ENCODE measurements at regions not wholly inside any gene's neighbourhood (a gene's known extent, or its start where the extent isn't known, plus 50 kb on each side); places are given as distances from the start of the nearest gene placed in this dataset.

DNA sequence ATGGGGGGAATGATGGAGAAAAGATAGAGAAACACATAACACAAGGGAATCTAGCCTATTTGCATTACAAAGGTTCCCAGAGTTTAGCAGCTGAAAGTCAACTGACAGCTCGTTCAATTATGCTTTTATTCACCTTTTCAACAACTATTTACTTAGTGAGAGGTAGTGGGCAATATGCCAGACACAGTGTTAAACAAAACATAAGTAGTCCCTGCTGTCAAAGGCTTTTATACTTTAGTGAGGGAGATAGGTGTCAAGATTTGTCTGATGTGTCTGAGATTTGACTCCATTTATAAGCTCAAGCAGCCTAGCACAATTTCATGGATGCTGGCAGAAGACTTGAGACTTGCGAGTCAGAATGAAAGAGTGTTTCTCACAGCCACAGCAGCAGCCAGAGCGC is 549.0 kb upstream of the VSTM2A start:
- Histone ChIP-seq H4K20me1 (no peaks in the 10 kb centered on the region), H3K4me2 (no peak overlapping the region), H3K4me1 (peaks cover 0 to 6% (median 0%) of the 10 kb centered on the region in 10 experiments; a peak in 1 of 20 replicates), H3K9ac (no peak overlapping the region), H3K36me3 (no peaks in the 10 kb centered on the region), H3K27me3 (no peaks in the 10 kb centered on the region), H3K9me3 (replicated peaks in 1 of 11) (no peaks in the 10 kb centered on the region), H3K4me3 (no peak overlapping the region), H3K27ac (no peak overlapping the region)
- no peak for TF ChIP-seq Cebpa-rat (IDR thresholded peaks at IDR 0.05)

DNA sequence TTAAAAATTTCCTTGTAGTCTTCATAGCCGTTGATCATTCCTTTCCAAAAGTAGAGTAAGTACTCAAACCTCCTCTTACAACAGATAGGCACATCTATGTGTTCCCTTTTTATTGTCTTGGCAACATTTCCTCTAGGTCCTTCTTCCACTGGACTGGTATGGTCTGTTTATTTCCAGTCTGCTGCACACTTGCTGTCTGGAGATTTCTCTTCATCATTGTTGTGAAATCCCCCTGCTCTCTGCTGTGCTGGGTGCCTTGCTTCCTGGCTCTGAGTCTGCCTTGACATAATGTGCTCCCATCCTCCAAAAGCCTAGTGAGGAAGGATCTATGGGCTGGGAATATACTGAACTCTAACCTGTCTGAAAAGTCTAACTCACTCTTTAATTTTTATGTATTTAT is 545.3 kb upstream of the VSTM2A start:
- H3K4me3 ChIP-seq = no peak overlapping the region
- no peak overlapping the region; a peak in 1 of 22 replicates for H3K27ac ChIP-seq
- H3K4me2 ChIP-seq = peak overlapping the region in 2 of 11 experiments; percentile 1 to 13; a peak in 2 of 22 replicates
- H4K20me1 ChIP-seq = no peaks in the 10 kb centered on the region
- no peak; a peak in 1 of 22 replicates for TF ChIP-seq Cebpa-rat (IDR thresholded peaks at IDR 0.05)
- peaks cover 0 to 6% (median 0%) of the 10 kb centered on the region in 10 experiments; a peak in 1 of 20 replicates for H3K4me1 ChIP-seq
- no peaks in the 10 kb centered on the region for H3K9me3 ChIP-seq (replicated peaks in 1 of 11)
- no peaks in the 10 kb centered on the region for H3K27me3 ChIP-seq
- H3K9ac ChIP-seq = no peak overlapping the region
- no peaks in the 10 kb centered on the region for H3K36me3 ChIP-seq

DNA sequence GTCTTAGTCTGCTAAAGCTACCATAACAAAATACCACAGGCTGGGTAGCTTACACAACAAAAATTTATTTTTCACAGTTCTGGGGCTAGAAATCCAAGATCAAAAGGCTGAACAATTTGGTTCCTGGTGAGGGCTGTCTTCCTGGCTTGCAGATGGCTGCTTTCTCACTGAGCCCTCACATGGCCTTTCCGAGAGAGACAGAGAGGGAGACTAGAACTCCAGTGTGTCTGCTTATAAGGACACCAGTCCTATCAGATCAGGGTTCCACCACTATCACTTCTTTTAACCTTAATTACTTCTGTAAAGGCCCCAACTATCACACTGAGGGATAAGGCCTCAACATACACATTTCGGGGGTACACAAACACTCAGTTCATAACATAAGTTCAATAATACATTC is 527.4 kb upstream of the VSTM2A start:
- no peaks in the 10 kb centered on the region for H3K9me3 ChIP-seq (replicated peaks in 1 of 11)
- no peaks in the 10 kb centered on the region for H3K36me3 ChIP-seq
- H3K9ac ChIP-seq = no peak overlapping the region
- no peak overlapping the region for H3K4me3 ChIP-seq
- no peak for TF ChIP-seq Cebpa-rat (IDR thresholded peaks at IDR 0.05)
- no peak overlapping the region for H3K27ac ChIP-seq
- H3K4me1 ChIP-seq = no peaks in the 10 kb centered on the region
- no peaks in the 10 kb centered on the region for H3K27me3 ChIP-seq
- no peak overlapping the region for H3K4me2 ChIP-seq
- H4K20me1 ChIP-seq = no peaks in the 10 kb centered on the region

- no peak overlapping the region for H3K4me2 ChIP-seq
- no peak for TF ChIP-seq Cebpa-rat (IDR thresholded peaks at IDR 0.05)
- no peaks in the 10 kb centered on the region for H3K9me3 ChIP-seq (replicated peaks in 1 of 11)
Measured at GRCh38 chr7:54015251-54015650, 526.9 kb upstream of the VSTM2A start.

GRCh38 chr7:54037873-54038272 is 504.3 kb upstream of the VSTM2A start:
- Histone ChIP-seq H4K20me1 (no peaks in the 10 kb centered on the region), H3K4me2 (no peak overlapping the region), H3K4me1 (no peaks in the 10 kb centered on the region), H3K9me3 (replicated peaks in 1 of 11) (no peaks in the 10 kb centered on the region), H3K27me3 (no peaks in the 10 kb centered on the region), H3K4me3 (no peak overlapping the region), H3K36me3 (no peaks in the 10 kb centered on the region), H3K27ac (no peak overlapping the region), H3K9ac (no peak overlapping the region)
- TF ChIP-seq Cebpa-rat (IDR thresholded peaks at IDR 0.05) = no peak

More at GRCh38 chr7:54015251-54015650, 526.9 kb upstream of the VSTM2A start:
- Histone ChIP-seq H3K4me3 (no peak overlapping the region), H3K27me3 (no peaks in the 10 kb centered on the region), H3K4me1 (no peaks in the 10 kb centered on the region), H3K27ac (no peak overlapping the region), H4K20me1 (no peaks in the 10 kb centered on the region), H3K36me3 (no peaks in the 10 kb centered on the region), H3K9ac (no peak overlapping the region)

DNA sequence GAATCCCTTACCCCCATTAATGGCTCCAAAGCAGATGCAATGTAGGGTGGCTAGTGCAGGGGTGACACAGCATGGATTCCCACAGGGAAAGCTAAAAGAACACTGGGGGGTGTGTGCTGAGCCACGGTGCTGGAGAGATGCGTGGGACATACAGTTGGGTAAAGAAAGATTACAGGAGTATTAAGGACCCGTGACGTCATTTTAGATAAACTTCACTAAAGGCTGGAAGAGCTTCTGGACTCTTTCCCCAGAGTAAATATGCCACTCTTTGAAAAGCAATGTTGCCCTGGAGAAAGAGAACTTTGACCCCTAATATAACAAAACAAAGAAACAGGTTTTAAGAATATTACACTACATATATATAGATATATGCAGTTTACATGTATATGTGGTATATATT is 481.5 kb upstream of the VSTM2A start:
- Histone ChIP-seq H3K27ac (no peak overlapping the region), H4K20me1 (no peaks in the 10 kb centered on the region), H3K36me3 (no peaks in the 10 kb centered on the region), H3K4me1 (no peaks in the 10 kb centered on the region), H3K4me2 (no peak overlapping the region), H3K27me3 (no peaks in the 10 kb centered on the region), H3K9me3 (replicated peaks in 1 of 11) (no peaks in the 10 kb centered on the region; a peak in 1 of 22 replicates), H3K4me3 (no peak overlapping the region), H3K9ac (no peak overlapping the region)
- no peak for TF ChIP-seq Cebpa-rat (IDR thresholded peaks at IDR 0.05)

DNA sequence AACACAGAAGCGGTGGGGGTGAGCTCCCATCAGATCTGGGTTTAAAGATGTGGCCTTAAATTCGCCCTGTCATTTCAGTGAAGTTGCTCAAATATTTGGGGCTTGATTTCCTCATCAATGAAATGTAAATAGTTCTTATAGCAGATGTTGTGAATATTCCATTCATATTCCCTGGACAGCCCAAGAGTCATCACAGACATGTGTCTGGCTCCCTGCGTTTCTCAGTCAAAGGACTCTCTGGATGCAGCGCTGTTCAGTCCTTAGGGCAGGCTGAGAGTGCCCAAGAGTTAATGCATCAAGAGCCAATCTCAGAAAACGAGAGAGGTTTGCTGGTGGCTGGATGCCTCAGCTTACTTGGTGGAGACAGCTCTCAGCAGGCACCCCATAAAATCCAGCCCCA is 475.5 kb upstream of the VSTM2A start:
- Histone ChIP-seq H3K9ac (no peak overlapping the region), H3K4me2 (no peak overlapping the region), H3K36me3 (no peaks in the 10 kb centered on the region), H4K20me1 (no peaks in the 10 kb centered on the region), H3K9me3 (replicated peaks in 1 of 11) (no peaks in the 10 kb centered on the region), H3K4me3 (no peak overlapping the region), H3K4me1 (peaks cover 0 to 16% (median 13%) of the 10 kb centered on the region in 10 experiments; a peak in 12 of 20 replicates), H3K27ac (no peak overlapping the region), H3K27me3 (no peaks in the 10 kb centered on the region)
- TF ChIP-seq Cebpa-rat (IDR thresholded peaks at IDR 0.05) = no peak

DNA sequence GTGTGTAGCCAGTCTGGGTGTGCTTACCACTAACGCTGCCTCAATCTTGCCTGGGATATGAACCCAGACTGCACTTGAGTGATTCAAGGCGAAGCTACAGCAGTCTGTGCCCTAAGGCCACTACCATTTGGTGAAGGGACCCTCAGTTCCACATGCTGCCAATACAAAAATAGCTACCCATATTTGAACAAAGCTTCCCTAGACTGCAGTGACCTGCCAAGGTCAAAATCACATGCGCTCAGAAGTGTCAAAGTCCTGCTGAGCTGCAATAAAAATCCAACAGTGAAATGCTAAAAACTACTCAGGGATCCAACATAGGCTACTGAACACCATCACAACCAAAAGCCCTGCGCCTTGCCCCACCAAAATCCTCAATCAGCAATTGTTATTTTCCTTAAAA is 472.3 kb upstream of the VSTM2A start:
- H4K20me1 ChIP-seq = no peaks in the 10 kb centered on the region
- H3K27ac ChIP-seq = no peak overlapping the region
- peaks cover 0 to 16% (median 13%) of the 10 kb centered on the region in 10 experiments; a peak in 12 of 20 replicates for H3K4me1 ChIP-seq
- no peaks in the 10 kb centered on the region for H3K27me3 ChIP-seq
- H3K9ac ChIP-seq = no peak overlapping the region
- no peak overlapping the region for H3K4me3 ChIP-seq
- H3K9me3 ChIP-seq (replicated peaks in 1 of 11) = no peaks in the 10 kb centered on the region
- peak overlapping the region in 7 of 11 experiments; percentile 4 to 32 (median 15); a peak in 4 of 22 replicates for H3K4me2 ChIP-seq
- H3K36me3 ChIP-seq = no peaks in the 10 kb centered on the region
- TF ChIP-seq Cebpa-rat (IDR thresholded peaks at IDR 0.05) = no peak

- H3K27ac ChIP-seq = no peak overlapping the region
- no peak overlapping the region for H3K4me3 ChIP-seq
- peaks cover 0 to 16% (median 13%) of the 10 kb centered on the region in 10 experiments; a peak in 12 of 20 replicates for H3K4me1 ChIP-seq
- no peaks in the 10 kb centered on the region for H3K36me3 ChIP-seq
- no peak overlapping the region for H3K9ac ChIP-seq
- H3K9me3 ChIP-seq (replicated peaks in 1 of 11) = no peaks in the 10 kb centered on the region
- no peaks in the 10 kb centered on the region for H3K27me3 ChIP-seq
- TF ChIP-seq Cebpa-rat (IDR thresholded peaks at IDR 0.05) = no peak
- no peaks in the 10 kb centered on the region for H4K20me1 ChIP-seq
- no peak overlapping the region for H3K4me2 ChIP-seq
Measured at GRCh38 chr7:54072710-54073109, 469.5 kb upstream of the VSTM2A start.

DNA sequence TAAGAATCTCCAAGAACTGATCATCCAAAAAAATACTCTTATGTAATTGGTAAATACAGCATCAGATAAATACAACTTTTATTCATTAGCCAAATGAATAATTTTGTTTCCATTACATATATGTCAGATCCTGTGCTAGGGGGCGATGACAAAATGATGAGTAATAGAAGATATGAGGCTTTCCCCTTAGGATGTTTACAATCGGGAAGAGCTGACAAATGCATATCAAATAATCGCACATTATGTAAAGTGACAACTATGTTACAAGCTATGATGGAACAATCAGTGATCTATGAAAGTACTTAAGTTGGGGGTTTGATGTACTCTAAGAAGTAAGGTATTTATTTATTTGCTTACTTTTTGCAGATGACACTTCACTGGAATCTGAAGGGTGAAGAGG is 465.6 kb upstream of the VSTM2A start:
- Histone ChIP-seq H3K9ac (no peak overlapping the region), H3K4me2 (no peak overlapping the region), H3K9me3 (replicated peaks in 1 of 11) (no peaks in the 10 kb centered on the region), H3K27me3 (no peaks in the 10 kb centered on the region), H3K4me1 (peaks cover 0 to 15% (median 2%) of the 10 kb centered on the region in 10 experiments; a peak in 5 of 20 replicates), H3K4me3 (no peak overlapping the region), H3K36me3 (no peaks in the 10 kb centered on the region), H4K20me1 (no peaks in the 10 kb centered on the region), H3K27ac (no peak overlapping the region)
- no peak for TF ChIP-seq Cebpa-rat (IDR thresholded peaks at IDR 0.05)

Data from BLaER1 treated with 17β-estradiol and CSF1 and Interleukin-3, amounts not matched to agents 10 nM and 100 nM (cell line).